HepG2 (cell line): ENCODE measurements at regions not wholly inside any gene's neighbourhood (a gene's known extent, or its start where the extent isn't known, plus 50 kb on each side); places are given as distances from the start of the nearest gene placed in this dataset.
A peak's percentile ranks its signal among the peaks of the same experiment; 100 is the strongest.

ENCODE experiments used
- ADNP ChIP-seq: sonication (generic); formaldehyde crosslinking; IDR thresholded peaks from 2 replicates; pipeline ENCODE4 v1.4.0; 2020; ENCODE audit warnings: missing genetic modification reagents
- ARNTL ChIP-seq: sonication (generic); formaldehyde crosslinking; IDR thresholded peaks from 2 replicates; pipeline ENCODE4 v1.4.0; 2020; ENCODE audit warnings: mild to moderate bottlenecking, missing genetic modification reagents
- DNMT1 ChIP-seq: sonication (generic); formaldehyde crosslinking; IDR thresholded peaks from 2 replicates; pipeline ENCODE4 v1.5.1; 2020; ENCODE audit warnings: mild to moderate bottlenecking, missing genetic modification reagents
- GLI4 ChIP-seq: sonication (generic); formaldehyde crosslinking; IDR thresholded peaks from 2 replicates; pipeline ENCODE4 v1.5.1; 2020; ENCODE audit warnings: missing genetic modification reagents, mild to moderate bottlenecking, moderate library complexity, borderline replicate concordance
- GTF3A ChIP-seq: sonication (generic); formaldehyde crosslinking; conservative IDR thresholded peaks from 2 replicates; pipeline ENCODE4 v1.4.0; 2020; ENCODE audit warnings: mild to moderate bottlenecking, missing genetic modification reagents
- HNRNPK ChIP-seq: fragments of 200-400 bp; formaldehyde crosslinking; IDR thresholded peaks from 2 replicates; pipeline ENCODE4 v1.6.1; 2018; ENCODE audit warnings: low read length, low read depth, moderate library complexity, mild to moderate bottlenecking; ENCODE audit not compliant: poor library complexity, severe bottlenecking
- IRF2 ChIP-seq: IDR thresholded peaks from 2 replicates; pipeline ENCODE4 v1.6.1; 2018; ENCODE audit warnings: missing genetic modification reagents, missing compliant biosample characterization
- ISL2 ChIP-seq: sonication (generic); formaldehyde crosslinking; IDR thresholded peaks from 2 replicates; pipeline ENCODE4 v1.5.0; 2020; ENCODE audit warnings: missing genetic modification reagents
- MEF2D ChIP-seq: sonication (generic); formaldehyde crosslinking; IDR thresholded peaks from 2 replicates; pipeline ENCODE4 v1.5.1; 2020; ENCODE audit warnings: mild to moderate bottlenecking, missing genetic modification reagents
- NONO ChIP-seq, 2 experiments: fragments of 450-650 bp in 1 of 2; sonication (generic) in 1 of 2; formaldehyde crosslinking in 1 of 2; IDR thresholded peaks in 1 of 2; conservative IDR thresholded peaks in 1 of 2; 2 replicates each; pipeline versions ENCODE4 v1.6.1 to v1.8.0; 2017 to 2022; ENCODE audit warnings: mild to moderate bottlenecking in 1 of 2, missing genetic modification reagents in 1 of 2, moderate library complexity in 1 of 2
- POGZ ChIP-seq: sonication (generic); formaldehyde crosslinking; IDR thresholded peaks from 2 replicates; pipeline ENCODE4 v1.4.0; 2020; ENCODE audit warnings: mild to moderate bottlenecking, missing genetic modification reagents
- RXRB ChIP-seq: IDR thresholded peaks from 2 replicates; pipeline ENCODE4 v1.6.1; 2016; ENCODE audit warnings: borderline replicate concordance, missing genetic modification reagents, missing compliant biosample characterization
- SMAD3 ChIP-seq: sonication (generic); formaldehyde crosslinking; IDR thresholded peaks from 2 replicates; pipeline ENCODE4 v1.4.0; 2020; ENCODE audit warnings: missing genetic modification reagents
- TEAD2 ChIP-seq: sonication (generic); formaldehyde crosslinking; IDR thresholded peaks from 2 replicates; pipeline ENCODE4 v1.9.0; 2021; ENCODE audit warnings: missing genetic modification reagents
- THAP9 ChIP-seq: sonication (generic); formaldehyde crosslinking; IDR thresholded peaks from 2 replicates; pipeline ENCODE4; 2020; ENCODE audit warnings: missing genetic modification reagents, mild to moderate bottlenecking, borderline replicate concordance
- TOPORS ChIP-seq: sonication (generic); formaldehyde crosslinking; IDR thresholded peaks from 2 replicates; pipeline ENCODE4 v1.8.0; 2023; ENCODE audit warnings: mild to moderate bottlenecking, missing genetic modification reagents
- U2AF2 ChIP-seq: fragments of 200-400 bp; formaldehyde crosslinking; IDR thresholded peaks from 2 replicates; pipeline ENCODE4 v1.6.1; 2017; ENCODE audit warnings: low read depth, mild to moderate bottlenecking, low read length
- ZBTB7A ChIP-seq: sonication (generic); formaldehyde crosslinking; IDR thresholded peaks from 2 replicates; pipeline ENCODE4 v1.8.0; 2022; ENCODE audit warnings: mild to moderate bottlenecking, missing genetic modification reagents
- ZNF251 ChIP-seq: sonication (generic); formaldehyde crosslinking; IDR thresholded peaks from 2 replicates; pipeline ENCODE4 v1.9.0; 2021; ENCODE audit warnings: mild to moderate bottlenecking, missing genetic modification reagents
- ZNF337 ChIP-seq: sonication (generic); formaldehyde crosslinking; IDR thresholded peaks from 2 replicates; pipeline ENCODE4 v1.5.1; 2020; ENCODE audit warnings: missing genetic modification reagents, low read depth, mild to moderate bottlenecking, borderline replicate concordance
- ZNF567 ChIP-seq: sonication (generic); formaldehyde crosslinking; IDR thresholded peaks from 2 replicates; pipeline ENCODE4 v1.8.1; 2023; ENCODE audit warnings: mild to moderate bottlenecking, missing genetic modification reagents, borderline replicate concordance
- ZNF670 ChIP-seq: sonication (generic); formaldehyde crosslinking; IDR thresholded peaks from 2 replicates; pipeline ENCODE4 v1.8.0; 2022; ENCODE audit warnings: mild to moderate bottlenecking, missing genetic modification reagents, borderline replicate concordance
- ZNF777 ChIP-seq: sonication (generic); formaldehyde crosslinking; IDR thresholded peaks from 2 replicates; pipeline ENCODE4 v1.4.0; 2020; ENCODE audit warnings: missing genetic modification reagents

- TF ChIP-seq THAP9, result no peak
- TF ChIP-seq ZNF567 (CRISPR knock-in tag), result no peak
- TF ChIP-seq NONO (IDR thresholded peaks at IDR 0.05), result no peak
- no peak for TF ChIP-seq NONO (CRISPR knock-in tag; conservative IDR thresholded peaks at IDR 0.05)
- TF ChIP-seq ARNTL (CRISPR knock-in tag), result peak; percentile 69; the same call in 1 of the 2 replicates
- no peak for TF ChIP-seq ZNF337 (CRISPR knock-in tag)
- TF ChIP-seq SMAD3 (CRISPR knock-in tag), result peak; percentile 26; the same call in 1 of the 2 replicates
- TF ChIP-seq DNMT1, result no peak
- TF ChIP-seq U2AF2, result no peak
- no peak for TF ChIP-seq ADNP
- TF ChIP-seq TOPORS (CRISPR knock-in tag), result no peak
- TF ChIP-seq ZNF670 (CRISPR knock-in tag), result no peak
- no peak for TF ChIP-seq ZBTB7A (CRISPR knock-in tag)
- no peak for TF ChIP-seq GLI4 (CRISPR knock-in tag)
- TF ChIP-seq HNRNPK, result no peak
- no peak for TF ChIP-seq TEAD2 (CRISPR knock-in tag)
- no peak for TF ChIP-seq ISL2 (CRISPR knock-in tag)
- no peak for TF ChIP-seq ZNF777
- TF ChIP-seq ZNF251, result no peak
- no peak for TF ChIP-seq IRF2 (CRISPR knock-in tag)
- peak; percentile 39; the same call in 1 of the 2 replicates for TF ChIP-seq RXRB (CRISPR knock-in tag)
- 0 out of 2 replicates have a peak, but pooled peaks have one; percentile 35 for TF ChIP-seq MEF2D
- no peak for TF ChIP-seq GTF3A (CRISPR knock-in tag)
- TF ChIP-seq POGZ (CRISPR knock-in tag), result no peak; the same call in 1 of the 2 replicates
Observed at GRCh38 chr10:4663162-4663992, 162.6 kb upstream of the AKR1E2 start (continued).
